GM19467 (cell line): ENCODE measurements at regions not wholly inside any gene's neighbourhood (a gene's known extent, or its start where the extent isn't known, plus 50 kb on each side); places are given as distances from the start of the nearest gene placed in this dataset.
"Not testable (repeated sequence)": the region's sequence is repeated elsewhere in the genome, so short reads cannot be mapped to it uniquely, and the experiment has no call there.

Experiments
- ATAC-seq: cut with Tn5 transposase; IDR thresholded peaks from one replicate; pipeline ENCODE4 v1.9.1; 2021; ENCODE audit warnings: mild to moderate bottlenecking, moderate library complexity; ENCODE audit not compliant: unreplicated experiment

DNA sequence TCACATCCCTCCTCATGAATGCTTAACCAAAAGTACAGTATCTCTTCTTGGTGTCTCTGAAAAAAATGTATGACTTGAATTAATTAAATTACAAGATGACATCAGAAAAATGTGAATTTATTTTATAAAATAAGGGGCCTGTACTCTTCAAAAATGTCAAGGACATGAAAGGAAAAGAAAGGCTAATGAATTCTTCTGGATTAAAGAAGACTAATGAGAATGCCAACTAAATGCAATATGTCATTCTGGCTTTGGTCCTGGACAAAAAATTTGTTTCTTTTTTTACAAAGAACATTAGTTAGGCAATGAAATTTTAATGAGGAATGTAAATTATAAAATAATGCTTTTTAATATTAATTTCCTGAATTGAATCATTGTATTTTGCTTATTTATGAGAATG, 1125.7 kb downstream of the DNAJB9 start:
- ATAC-seq, result no peak

DNA sequence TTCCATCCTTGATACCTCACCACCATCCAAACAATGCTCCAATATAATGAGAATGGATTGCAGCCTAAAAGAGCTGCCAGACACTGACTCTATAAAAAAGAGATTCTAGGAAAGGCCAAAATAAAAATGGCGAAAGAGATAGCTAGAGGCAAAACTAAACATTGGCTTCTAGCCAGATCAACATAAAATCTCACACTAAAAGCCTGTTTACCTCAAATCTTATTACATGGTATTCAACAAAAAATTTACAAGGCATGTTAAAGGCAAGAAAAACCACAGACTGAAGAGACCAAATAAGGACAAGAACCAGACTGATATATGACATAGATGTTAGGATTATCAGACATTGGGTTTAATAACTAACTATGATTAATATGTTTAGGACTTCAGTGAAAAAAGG, 1127.0 kb downstream of the DNAJB9 start:
- no peak for ATAC-seq

DNA sequence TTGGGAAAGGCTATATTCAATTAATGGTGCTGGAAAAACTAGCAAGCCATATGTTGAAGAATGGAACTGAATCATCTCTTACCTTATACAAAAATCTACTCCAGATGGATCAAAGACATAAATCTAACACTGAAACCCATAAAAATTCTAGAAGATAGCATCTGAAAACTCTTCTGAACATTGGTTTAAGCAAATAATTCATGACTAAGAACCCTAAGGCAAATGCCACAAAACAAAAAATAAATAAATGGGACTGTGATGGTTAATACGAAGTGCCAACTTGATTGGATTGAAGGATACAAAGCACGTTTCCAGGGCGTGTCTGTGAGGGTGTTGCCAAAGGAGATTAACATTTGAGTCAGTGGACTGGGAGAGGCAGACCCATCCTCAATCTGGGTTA, 1130.0 kb downstream of the DNAJB9 start:
- no peak for ATAC-seq

DNA sequence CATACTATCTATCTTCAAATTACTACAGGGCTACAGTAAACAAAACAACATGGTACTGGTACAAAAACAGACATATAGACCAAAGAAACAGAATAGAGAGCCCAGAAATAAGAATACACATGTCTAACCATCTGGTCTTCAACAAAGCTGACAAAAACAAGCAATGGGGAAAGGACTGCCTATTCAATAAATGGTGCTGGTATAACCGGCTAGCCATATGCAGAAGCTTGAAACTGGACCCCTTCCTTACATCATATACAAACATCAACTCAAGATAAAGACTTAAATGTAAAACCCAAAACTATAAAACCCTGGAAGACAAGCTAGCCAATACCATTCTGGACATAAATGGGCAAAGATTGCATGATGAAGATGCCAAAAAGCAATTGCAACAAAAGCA, 1143.7 kb downstream of the DNAJB9 start:
- ATAC-seq, result no peak

DNA sequence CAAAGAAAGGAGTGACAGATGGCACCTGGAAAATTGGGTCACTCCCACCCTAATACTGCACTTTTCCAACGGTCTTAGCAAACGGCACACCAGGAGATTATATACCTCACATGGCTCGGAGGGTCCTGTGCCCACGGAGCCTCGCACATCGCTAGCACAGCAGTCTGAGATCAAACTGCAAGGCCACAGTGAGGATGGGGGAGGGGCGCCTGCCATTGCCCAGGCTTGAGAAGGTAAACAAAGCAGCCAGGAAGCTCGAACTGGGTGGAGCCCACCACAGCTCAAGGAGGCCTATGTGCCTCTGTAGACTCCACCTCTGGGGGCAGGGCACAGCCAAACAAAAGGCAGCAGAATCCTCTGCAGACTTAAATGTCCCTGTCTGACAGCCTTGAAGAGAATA, 1149.7 kb downstream of the DNAJB9 start:
- ATAC-seq, result not testable (repeated sequence)

DNA sequence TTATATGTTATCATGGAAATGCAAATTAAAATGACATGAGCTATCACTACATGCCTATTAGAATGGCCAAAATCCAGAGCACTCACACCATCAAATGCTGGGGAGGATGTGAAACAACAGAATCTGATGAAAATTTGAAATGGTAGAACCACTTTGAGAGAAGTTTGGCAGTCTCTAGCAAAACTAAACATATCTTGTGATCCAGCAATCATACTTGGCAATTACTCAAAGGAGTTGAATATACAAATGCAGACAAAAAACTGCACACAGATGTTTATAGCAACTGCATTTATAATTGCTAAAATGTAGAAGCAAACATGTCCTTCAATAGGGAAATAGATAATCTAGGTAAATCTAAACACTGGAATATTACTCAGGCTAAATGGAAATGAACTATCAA, 1164.9 kb downstream of the DNAJB9 start:
- ATAC-seq, result no peak

DNA sequence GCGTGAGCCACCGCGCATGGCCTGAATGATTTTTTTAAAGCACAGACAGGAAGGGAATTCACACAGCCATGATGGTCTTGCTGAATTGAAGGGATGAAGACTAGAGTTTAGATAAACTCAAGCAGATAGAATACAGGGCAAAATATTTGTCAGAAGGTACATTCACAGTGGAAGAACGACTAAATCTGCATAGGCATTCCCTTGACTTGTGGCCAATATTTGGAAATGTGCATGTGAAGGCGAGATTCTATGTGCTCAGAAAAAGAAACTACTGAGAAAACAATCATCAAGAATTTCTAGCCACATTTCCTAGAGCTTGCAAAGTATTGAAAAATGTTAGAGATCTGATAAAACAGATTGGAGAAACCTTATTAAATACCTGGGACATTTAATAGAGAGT, 1166.2 kb downstream of the DNAJB9 start:
- ATAC-seq, result no peak

DNA sequence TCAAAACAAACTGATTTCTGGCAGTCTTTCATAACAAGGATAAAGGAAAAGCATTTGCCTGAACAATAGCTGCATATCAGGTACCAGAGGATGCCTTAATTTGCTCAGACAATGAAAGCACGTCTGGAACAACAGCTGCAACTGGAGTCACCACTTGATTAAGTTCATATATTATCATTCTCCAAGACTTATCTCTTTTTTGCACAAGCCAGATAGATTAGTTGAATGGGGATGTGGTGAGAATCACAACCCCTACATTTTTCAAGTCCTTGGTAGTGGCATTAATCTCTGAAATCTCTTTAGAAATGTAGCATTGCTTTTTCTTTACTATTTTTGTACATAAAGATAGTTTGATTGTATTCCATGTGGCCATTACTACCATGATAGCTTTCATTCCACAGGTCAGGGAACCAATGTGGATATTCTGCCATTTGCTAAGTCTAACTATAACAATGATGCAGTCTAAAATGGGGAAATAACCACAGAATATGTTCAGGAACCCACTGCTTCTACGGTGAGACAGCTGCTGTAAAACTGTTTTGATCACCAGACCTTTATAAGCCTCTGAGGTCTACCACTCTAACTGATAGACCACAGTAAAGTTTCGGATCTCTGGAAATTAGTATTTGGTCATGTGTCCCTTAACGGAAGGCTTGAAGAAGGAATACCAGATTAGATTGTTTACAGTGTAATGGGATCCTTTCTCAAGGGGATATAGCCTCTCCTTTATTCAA, 1176.2 kb downstream of the DNAJB9 start:
- no peak for ATAC-seq

DNA sequence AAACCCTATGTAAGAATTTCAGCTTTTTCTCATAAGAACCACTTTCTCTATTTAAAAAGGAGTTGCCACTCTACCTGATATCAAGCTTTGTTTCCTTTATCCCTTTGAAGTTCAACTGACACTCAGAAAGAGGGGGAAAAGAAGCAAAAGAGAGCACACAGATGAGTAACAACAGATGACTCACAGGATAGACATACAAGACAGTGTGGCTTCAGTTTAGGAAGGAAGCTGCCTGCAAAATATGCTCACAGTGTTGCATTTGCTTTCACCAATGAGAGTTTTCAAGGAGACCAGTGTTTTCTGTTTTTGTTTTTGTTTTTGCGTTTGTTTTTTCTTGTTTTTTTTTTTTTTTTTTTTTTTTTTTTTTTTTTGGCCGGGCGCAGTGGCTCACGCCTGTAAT, 1181.6 kb downstream of the DNAJB9 start:
- no peak for ATAC-seq

DNA sequence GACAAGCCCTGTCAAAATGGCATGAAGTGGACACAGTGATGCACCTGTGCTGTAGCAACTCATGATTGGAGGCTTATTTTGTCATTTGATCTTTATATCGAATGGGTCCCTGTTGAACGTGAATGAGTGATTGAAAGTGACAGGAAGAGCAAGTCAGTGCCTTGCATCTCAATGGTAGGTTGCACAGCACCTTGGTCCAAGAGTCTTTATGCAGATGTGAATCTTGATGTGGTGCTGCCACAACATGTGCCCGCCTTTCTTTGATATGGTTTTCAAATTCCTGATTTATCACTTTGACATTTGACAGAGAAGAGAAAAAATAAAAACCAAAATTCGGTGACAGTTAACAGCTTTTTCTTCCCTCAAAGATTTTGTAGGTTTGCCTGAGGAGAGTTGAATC, 1182.4 kb downstream of the DNAJB9 start:
- no peak for ATAC-seq

DNA sequence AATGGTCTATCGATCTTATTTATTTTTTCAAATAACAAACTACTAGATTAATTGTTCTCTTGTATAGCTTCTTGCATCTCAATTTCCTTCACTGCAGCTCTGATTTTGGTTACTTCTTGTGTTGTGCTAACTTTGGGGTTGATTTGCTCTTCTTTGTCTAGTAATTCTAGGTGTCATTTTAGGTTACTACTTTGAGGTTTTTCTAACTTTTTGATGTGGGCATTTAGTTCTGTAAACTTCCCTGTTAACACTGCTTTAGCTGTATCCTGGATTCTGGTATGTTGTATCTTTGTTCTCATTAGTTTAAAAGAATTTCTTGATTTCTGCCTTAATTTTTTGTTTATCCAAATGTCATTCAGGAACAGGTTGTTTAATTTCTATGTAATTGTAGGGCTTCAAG, 1188.0 kb downstream of the DNAJB9 start:
- ATAC-seq, result no peak

DNA sequence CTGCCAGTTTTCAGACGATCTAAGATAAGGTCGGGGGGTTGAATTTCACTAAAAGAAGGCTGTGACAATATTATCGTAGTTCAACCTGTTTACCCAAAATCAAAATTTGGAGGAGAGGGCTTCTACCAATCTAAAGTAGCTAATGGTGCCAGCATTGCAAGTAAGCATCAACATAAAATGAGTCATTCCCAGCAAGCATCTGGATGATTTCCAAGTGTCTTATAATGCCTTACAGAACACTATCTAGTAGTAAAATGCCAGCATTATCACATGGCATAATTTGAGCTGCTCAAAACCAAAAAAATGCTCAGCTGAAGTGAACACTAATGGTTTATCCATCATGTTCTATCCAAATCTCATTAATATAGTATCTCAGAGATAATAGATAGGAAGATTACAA, 1193.9 kb downstream of the DNAJB9 start:
- no peak for ATAC-seq

DNA sequence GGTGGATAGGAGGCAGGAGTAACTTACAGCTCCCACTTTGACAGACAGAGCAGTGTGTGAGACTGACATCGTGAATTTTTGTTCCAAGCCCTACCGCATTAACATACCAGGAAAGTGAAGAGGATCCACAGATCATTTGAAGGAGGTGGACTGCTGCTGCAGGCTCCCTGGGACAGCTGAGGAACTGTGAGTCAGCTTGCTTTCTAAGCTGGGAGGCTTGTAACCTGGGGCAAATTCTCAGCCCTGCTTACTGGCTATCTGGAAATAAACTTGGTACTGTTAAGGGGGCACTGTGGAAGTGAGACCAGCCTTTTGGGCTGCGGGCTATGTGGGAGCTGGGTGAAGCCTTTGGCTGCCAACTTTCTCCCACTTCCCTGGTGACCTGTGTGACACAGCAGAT, 1202.5 kb downstream of the DNAJB9 start:
- no peak for ATAC-seq

DNA sequence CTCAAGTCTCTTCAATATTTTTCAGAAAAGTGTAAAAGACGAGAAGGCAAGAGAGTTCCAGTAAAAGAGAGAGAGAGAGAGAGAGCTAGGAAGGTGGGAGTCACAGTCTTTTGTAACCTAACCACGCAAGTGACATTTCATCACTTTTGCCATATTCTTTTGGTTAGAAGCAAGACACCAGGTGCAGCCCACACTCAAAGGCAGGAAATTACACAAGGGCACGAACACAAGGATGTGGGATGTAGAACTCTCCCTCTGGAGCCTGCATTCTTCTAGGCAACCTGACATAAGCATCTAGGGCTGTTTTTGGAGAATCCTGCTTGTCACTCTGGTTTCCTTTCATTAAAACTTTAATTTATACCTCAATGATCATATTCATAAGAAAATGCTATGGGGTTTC, 1213.1 kb downstream of the DNAJB9 start:
- ATAC-seq, result no peak

DNA sequence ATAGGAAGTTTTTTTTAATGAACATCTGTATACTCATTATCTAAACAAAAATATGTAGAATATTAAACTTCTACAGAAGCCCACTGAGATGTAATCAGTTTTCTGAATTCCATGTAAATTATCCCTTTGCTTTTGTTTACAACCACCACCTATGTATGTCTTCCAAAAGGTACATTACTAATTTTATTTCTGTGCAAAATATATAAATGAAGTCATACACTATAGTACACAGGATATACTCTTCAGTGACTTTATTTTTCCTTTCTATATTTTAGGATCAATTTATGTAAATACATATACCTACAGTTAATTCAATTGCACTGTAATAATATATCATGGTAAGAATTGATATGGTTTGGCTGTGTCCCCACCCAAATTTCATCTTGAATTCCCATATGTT, 1236.9 kb downstream of the DNAJB9 start:
- no peak for ATAC-seq

DNA sequence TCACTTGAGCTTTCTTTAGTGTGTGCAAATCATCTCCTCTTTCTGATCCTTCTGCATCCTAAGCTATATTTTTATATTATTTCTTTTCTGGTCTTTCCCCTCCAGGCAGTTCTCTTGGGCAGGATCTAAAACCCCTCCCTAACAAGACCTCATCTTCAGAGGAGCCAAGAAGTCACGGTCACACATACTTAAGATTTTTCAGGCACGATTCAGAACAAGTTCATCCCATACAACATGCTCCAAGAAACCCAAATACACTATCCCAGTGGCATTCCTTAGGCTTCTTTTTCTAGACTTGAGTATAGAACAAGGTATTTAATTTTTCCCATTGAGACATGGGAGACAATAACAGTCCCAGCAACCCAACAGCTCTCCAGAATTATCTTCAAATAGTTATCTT, 1251.5 kb downstream of the DNAJB9 start:
- no peak for ATAC-seq

DNA sequence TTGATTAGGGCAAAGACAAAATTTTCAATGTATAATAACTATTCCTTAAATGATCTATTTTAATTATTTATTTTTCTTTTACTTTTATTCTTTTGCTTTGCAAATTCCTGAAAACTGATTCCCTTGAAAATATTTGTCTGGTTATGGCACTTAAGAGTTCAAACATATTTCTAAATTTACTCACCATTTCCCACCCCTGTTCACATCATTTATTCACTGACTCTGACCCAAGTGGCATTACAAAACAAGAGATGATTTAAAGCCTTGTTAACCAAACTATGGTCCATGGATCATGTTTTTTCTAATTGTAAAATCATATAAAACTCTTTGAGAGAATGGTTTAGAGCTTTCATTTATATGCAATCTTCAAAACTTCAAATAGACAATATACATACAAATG, 1256.1 kb upstream of the LRRN3 start:
- no peak for ATAC-seq

DNA sequence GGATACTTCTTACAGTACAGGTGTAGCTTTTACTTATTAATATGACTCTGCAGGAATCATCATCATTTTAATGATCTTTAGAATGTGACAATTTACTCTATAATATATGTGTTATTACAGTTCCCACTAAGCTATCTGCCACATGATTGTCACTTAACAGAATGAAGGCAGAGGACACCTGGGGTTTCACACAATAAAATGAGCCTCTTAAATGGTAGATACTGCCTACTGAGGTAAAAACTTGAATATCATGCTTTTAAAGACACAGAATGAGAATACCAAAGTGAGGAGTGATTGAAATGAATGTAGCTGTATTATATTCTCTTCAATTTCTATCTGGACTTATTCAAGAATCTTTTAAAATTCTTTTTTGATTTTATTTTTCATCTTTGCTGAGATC, 1255.3 kb upstream of the LRRN3 start:
- no peak for ATAC-seq

DNA sequence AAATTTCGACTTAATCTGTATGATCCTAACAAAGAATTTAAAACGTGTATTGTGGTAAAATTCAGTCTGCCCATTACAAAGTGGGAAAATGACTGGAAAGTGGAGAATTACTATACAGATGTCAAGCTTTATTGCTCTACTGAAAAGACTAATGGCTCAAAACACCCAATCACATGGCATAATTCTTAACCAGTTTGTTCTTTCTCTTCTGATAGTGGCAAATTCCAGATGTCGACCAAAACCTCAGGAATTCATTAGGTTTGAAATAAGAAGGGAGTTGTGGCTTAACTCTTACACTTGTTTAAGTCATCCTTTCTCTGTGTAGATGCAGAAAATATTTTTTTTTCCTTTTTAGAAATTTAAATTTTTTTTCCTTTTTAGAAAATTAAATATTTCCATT, 1254.9 kb upstream of the LRRN3 start:
- ATAC-seq, result no peak

DNA sequence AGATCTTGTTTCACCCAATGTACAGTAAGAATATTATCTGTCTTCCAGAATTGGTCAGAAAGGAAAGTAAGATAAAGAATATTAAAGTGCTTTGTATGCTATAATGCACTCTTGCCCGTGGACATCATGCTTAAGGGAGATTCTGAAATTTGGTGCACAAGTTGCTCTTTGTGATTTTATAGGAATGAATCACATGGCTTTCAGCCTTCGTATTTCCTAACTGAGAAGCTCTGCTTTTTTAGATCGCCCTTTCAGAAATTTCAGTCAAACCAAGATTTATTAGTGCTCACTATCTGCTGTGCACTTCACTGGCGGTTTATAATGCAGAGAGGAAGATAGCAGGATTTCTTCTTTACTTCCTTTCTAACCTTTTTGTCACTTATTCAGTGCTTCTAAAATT, 1248.5 kb upstream of the LRRN3 start:
- ATAC-seq, result no peak

DNA sequence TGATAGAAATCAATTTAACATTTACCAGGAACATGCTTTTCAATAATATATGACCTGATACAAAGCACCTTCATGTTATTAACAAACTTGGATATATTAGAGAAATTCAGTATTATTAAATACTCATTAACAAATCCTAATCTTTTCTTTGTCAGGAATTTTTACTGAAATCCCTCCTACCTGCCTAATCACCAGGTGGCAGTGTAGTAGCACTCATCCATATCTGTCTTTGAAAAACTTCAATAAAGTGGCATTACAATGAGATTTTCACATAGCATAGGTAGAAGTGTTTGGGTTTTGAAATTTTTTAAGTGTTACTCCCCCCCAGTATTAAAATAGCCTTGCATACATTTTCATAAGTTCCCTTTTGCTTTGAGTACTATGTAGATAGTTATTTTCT, 1246.6 kb upstream of the LRRN3 start:
- ATAC-seq, result no peak

DNA sequence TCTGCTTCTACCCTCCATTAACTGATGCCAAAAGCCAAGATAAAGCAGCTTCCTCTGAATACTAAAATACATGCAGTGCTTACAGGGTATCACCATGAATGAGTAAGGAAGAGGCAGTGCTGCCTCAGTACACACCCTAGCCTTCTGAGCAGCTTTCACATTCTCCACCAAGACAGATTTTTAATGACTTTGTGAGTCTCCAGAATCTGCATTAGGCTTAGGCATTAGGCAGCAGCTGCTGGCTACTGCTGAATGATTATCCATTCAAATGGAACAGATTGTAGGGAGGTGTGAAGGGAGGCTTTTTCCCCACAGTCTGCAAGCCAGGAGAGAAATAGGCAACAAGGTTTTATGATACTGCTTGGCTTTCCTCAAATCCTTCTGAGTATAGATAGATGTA, 1226.7 kb upstream of the LRRN3 start:
- ATAC-seq, result no peak

DNA sequence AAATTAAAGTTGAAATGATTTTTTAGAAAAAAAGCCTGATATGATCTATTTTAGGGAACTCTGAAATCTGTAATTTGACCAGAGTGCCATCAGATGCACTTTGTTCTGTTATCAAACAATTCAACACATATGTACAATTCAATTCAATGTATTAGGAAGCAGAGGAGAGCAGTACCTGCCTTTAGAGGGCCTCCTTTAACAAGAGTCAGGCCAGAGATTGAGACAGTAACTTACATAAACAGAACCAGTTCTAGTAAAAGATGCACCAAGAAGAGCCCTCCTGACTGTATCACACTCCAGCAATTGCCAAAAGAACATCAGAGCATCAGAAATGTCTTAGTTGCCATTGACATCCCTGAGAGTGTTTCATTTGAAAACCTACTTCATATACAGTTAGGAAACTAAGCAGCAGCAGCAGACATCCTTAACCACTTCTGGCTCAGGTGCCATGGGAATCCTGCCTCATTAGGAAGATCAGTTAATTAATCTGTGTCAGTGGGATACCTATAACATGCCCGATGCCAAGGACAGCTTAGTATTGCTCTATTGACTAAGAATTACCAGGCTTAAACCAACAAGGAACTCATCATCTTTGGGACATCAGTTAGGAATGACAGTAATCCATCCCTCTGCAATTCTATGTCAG, 1222.6 kb upstream of the LRRN3 start:
- no peak for ATAC-seq
